ENCODE measurements at regions not wholly inside any gene's neighbourhood (a gene's known extent, or its start where the extent isn't known, plus 50 kb on each side); places are given as distances from the start of the nearest gene placed in this dataset.

DNA sequence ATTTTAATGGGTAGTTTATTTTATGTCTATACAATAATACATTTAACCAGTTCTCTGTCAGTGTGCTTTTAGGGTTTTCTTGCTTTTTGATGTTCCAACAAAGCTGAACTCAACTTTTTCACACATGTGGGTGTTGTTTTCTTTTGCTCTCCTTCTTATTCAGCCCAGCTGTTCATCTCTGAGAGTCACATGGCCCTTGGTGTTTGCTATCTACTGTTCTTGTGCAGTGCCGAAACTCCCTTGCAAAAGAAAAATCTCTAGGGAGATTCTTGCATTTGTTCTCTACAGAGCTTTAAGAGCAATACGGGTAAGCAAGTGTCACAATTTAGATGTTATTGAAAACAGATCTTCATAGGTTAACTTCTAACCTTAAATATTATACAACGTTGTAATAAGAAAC, 281.1 kb upstream of the CXADR start:
- Histone ChIP-seq H3K4me1 (no peaks in the 10 kb centered on the region), H3K27me3 (no peaks in the 10 kb centered on the region), H3K36me3 (no peaks in the 10 kb centered on the region), H3K27ac (no peak overlapping the region), H3K9me3 (no peaks in the 10 kb centered on the region), H3K4me3 (no peak overlapping the region)
- in situ Hi-C loops (cut with MboI; ENCODE audit: low sequenced_read_pairs in 4 of 4) = no loop called here
- no peak for DNase-seq
- TF ChIP-seq POLR2A (IDR thresholded peaks at IDR 0.05) = no peak
- TF ChIP-seq, protein P1, sequence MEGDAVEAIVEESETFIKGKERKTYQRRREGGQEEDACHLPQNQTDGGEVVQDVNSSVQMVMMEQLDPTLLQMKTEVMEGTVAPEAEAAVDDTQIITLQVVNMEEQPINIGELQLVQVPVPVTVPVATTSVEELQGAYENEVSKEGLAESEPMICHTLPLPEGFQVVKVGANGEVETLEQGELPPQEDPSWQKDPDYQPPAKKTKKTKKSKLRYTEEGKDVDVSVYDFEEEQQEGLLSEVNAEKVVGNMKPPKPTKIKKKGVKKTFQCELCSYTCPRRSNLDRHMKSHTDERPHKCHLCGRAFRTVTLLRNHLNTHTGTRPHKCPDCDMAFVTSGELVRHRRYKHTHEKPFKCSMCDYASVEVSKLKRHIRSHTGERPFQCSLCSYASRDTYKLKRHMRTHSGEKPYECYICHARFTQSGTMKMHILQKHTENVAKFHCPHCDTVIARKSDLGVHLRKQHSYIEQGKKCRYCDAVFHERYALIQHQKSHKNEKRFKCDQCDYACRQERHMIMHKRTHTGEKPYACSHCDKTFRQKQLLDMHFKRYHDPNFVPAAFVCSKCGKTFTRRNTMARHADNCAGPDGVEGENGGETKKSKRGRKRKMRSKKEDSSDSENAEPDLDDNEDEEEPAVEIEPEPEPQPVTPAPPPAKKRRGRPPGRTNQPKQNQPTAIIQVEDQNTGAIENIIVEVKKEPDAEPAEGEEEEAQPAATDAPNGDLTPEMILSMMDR (IDR thresholded peaks at IDR 0.05 in 4 of 5, conservative IDR thresholded peaks at IDR 0.05 in 1 of 5) = no peak
- ATAC-seq = peak in 1 of 2 donors; percentile 36
- intact Hi-C loops (cut with DNase I; ENCODE audit: low total_unique reads) = no loop called here

DNA sequence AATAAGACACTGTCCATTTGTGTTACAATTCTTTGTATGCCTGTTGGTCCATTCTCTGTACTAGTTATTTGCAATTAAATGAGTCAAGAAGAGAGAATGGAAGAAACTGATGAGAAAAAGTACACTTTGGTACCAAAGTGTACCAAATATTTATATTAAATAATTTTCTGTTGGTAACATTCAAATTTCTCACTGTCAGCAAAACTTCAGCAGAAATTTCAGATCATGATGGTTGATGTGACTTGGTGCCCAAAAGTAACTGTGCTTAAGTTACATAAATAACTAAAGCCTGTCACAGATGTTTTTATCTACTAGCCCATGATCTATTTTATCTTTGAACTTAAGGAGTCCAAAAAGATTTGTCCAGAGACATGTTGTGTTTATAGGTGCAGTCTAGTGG, 274.4 kb upstream of the CXADR start:
- Histone ChIP-seq H3K4me1 (no peaks in the 10 kb centered on the region), H3K27ac (no peak overlapping the region), H3K36me3 (no peaks in the 10 kb centered on the region), H3K4me3 (no peak overlapping the region), H3K9me3 (no peaks in the 10 kb centered on the region), H3K27me3 (no peaks in the 10 kb centered on the region)
- ATAC-seq = no peak
- in situ Hi-C loops (cut with MboI; ENCODE audit: low sequenced_read_pairs in 4 of 4) = no loop called here
- intact Hi-C loops (cut with DNase I; ENCODE audit: low total_unique reads) = no loop called here
- no peak for DNase-seq
- TF ChIP-seq, protein P1 (IDR thresholded peaks at IDR 0.05 in 4 of 5, conservative IDR thresholded peaks at IDR 0.05 in 1 of 5) = no peak
- TF ChIP-seq POLR2A (IDR thresholded peaks at IDR 0.05) = no peak

DNA sequence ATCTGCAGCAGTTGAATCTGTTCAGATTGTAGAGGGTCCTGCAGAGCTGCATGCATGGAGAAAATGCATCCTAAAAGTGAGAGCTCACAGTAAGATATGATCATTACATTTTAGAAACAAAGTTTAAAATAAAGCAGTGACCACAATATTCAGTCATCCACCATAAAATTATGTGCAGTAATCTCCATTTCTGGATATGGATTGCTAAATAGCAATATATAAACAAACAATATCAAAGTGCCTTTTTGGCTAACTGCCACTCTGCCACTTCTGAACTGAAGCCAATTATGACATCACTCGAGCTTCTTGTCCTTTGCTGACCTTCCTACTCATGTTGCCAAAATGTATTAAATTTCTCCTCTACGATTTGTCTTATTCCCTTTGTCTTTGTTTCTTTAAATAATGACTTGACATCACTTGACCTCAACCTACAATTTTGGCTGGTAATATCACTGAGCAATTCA, 262.0 kb upstream of the CXADR start:
- in situ Hi-C loops (cut with MboI; ENCODE audit: low sequenced_read_pairs in 4 of 4) (loop anchor here in 2 of 4 donors (25.0 kb wide), 3 partner anchors 889 to 1364 kb away; no protein-coding TSS in a partner anchor), intact Hi-C loops (cut with DNase I; ENCODE audit: low total_unique reads) (no loop called here)
- no peak for ATAC-seq
- Histone ChIP-seq H3K27me3 (no peaks in the 10 kb centered on the region), H3K36me3 (no peaks in the 10 kb centered on the region), H3K9me3 (no peaks in the 10 kb centered on the region), H3K4me3 (no peak overlapping the region), H3K27ac (no peak overlapping the region), H3K4me1 (no peaks in the 10 kb centered on the region)
- no peak for DNase-seq
- no peak for TF ChIP-seq POLR2A (IDR thresholded peaks at IDR 0.05)
- TF ChIP-seq, protein P1 (IDR thresholded peaks at IDR 0.05 in 4 of 5, conservative IDR thresholded peaks at IDR 0.05 in 1 of 5) = no peak

DNA sequence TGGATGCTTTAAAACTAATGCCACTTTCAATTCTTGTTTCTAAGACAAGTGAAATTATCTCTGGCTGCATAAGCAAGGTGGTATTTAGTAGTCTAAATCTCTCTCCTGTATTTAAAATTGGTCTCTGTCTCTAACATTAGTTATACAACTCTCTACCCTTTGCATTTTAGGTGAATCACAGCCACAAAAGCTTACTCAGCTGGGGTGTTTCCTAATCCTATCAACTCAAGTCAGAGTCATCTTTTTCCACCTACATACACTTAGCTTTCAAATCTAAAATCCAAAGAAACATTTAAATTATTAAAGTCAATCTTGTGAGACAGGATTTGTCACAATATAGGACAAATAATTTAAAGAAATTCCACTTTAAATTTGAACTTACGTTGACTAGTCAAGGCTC, 255.1 kb upstream of the CXADR start:
- Histone ChIP-seq H3K4me3 (no peak overlapping the region), H3K9me3 (no peaks in the 10 kb centered on the region), H3K27ac (no peak overlapping the region), H3K4me1 (no peaks in the 10 kb centered on the region), H3K27me3 (no peaks in the 10 kb centered on the region), H3K36me3 (no peaks in the 10 kb centered on the region)
- in situ Hi-C loops (cut with MboI; ENCODE audit: low sequenced_read_pairs in 4 of 4) = loop anchor here in 2 of 4 donors (25.0 kb wide), 3 partner anchors 895 to 1370 kb away; no protein-coding TSS in a partner anchor
- TF ChIP-seq POLR2A (IDR thresholded peaks at IDR 0.05) = no peak
- TF ChIP-seq, protein P1 (IDR thresholded peaks at IDR 0.05 in 4 of 5, conservative IDR thresholded peaks at IDR 0.05 in 1 of 5) = no peak
- no peak for DNase-seq
- intact Hi-C loops (cut with DNase I; ENCODE audit: low total_unique reads) = no loop called here
- ATAC-seq = no peak

DNA sequence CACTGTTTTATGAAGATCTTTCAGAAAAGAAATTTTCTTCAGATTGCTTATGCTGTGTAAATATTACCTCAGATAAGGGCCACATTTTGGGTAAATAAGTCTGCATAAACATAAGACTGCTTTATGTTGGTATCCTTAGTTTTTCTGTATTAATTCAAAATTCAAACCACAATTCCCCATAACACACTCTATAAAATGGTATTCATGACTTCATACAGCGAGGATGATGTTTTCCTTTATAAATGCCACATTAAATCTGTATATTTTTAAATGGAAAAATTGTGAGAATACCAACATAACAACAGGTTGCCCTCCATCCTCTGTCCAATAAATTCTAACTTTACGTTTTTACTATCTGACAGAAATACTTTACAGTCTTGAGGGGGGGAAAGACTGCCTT, 248.7 kb upstream of the CXADR start:
- Histone ChIP-seq H3K36me3 (no peaks in the 10 kb centered on the region), H3K9me3 (no peaks in the 10 kb centered on the region), H3K27me3 (no peaks in the 10 kb centered on the region), H3K27ac (no peak overlapping the region), H3K4me1 (peaks cover 0 to 4% of the 10 kb centered on the region in 2 donors), H3K4me3 (no peak overlapping the region)
- in situ Hi-C loops (cut with MboI; ENCODE audit: low sequenced_read_pairs in 4 of 4) (loop anchor here in 2 of 4 donors (25.0 kb wide), 3 partner anchors 902 to 1377 kb away; no protein-coding TSS in a partner anchor), intact Hi-C loops (cut with DNase I; ENCODE audit: low total_unique reads) (no loop called here)
- DNase-seq = no peak
- TF ChIP-seq, protein P1 (IDR thresholded peaks at IDR 0.05 in 4 of 5, conservative IDR thresholded peaks at IDR 0.05 in 1 of 5) = no peak
- no peak for TF ChIP-seq POLR2A (IDR thresholded peaks at IDR 0.05)
- no peak for ATAC-seq

Measured in gastrocnemius medialis (tissue), 4 donors.